HepG2 (cell line): ENCODE measurements at regions not wholly inside any gene's neighbourhood (a gene's known extent, or its start where the extent isn't known, plus 50 kb on each side); places are given as distances from the start of the nearest gene placed in this dataset.

Source experiments
- ATAC-seq: fragments of 200-7000 bp; cut with Tn5 transposase; 3 replicates; pipeline ENCODE4 v1.9.1; 2020; ENCODE audit warnings: mild to moderate bottlenecking, moderate library complexity
- BruUV-seq: library from RNA; stranded (reverse); fragments of 400-500 nt; replicated peaks from 2 replicates; lab custom pipeline; 2021; lab: Mats Ljungman, UMichigan
- CTCF ChIA-PET: fragments of 300-600 bp; formaldehyde crosslinking; extraction: SDS; loops from one replicate; lab custom pipeline; 2021; ENCODE audit warnings: low total read pairs, inconsistent platforms, low intra/inter-chr PET ratio; lab: Yijun Ruan, JAX
- POLR2A ChIA-PET: fragments of 350-600 bp; sonication (Branson Sonifier 250); formaldehyde crosslinking; loops from one replicate; lab custom pipeline; 2020; ENCODE audit warnings: antibody characterized with exemption, inconsistent platforms; lab: Yijun Ruan, JAX
- DNase-seq: peaks from one replicate; pipeline ENCODE4 v3.0.0-alpha.2; 2015; ENCODE audit warnings: low spot score
- FAIRE-seq: peaks from 3 replicates; lab custom pipeline; 2011; peaks lifted over from hg19 to GRCh38; lab: Jason Lieb, UNC
- H2AFZ ChIP-seq: one replicate; pipeline ENCODE4 v1.6.1; 2011; ENCODE audit warnings: low read length, inconsistent platforms
- H3K27ac ChIP-seq: fragments of 300-600 bp; 3 replicates; pipeline ENCODE4 v1.8.0; 2011; ENCODE audit warnings: mixed run types, mild to moderate bottlenecking, mixed read lengths, low read length, inconsistent platforms; ENCODE audit not compliant: insufficient read depth; ENCODE audit errors: extremely low read length
- H3K27me3 ChIP-seq, 2 experiments: fragments of 200-600 bp in 1 of 2; 2 replicates in 1 of 2; 3 replicates in 1 of 2; pipeline versions ENCODE4 v1.6.0 to v1.8.0; 2011; ENCODE audit warnings: low read length in 2 of 2, mild to moderate bottlenecking in 2 of 2, moderate library complexity in 2 of 2, inconsistent platforms in 1 of 2; ENCODE audit not compliant: insufficient read depth in 2 of 2, control insufficient read depth in 1 of 2
- H3K36me3 ChIP-seq, 2 experiments: fragments of 200-600 bp in 1 of 2; replicated peaks in 1 of 2; 2 replicates in 1 of 2; 3 replicates in 1 of 2; pipeline versions ENCODE4 v1.5.1 to v1.8.0; 2011; ENCODE audit warnings: low read length in 2 of 2, inconsistent platforms in 1 of 2; ENCODE audit not compliant: insufficient read depth in 2 of 2, control insufficient read depth in 1 of 2
- H3K4me1 ChIP-seq: 2 replicates; pipeline ENCODE4 v1.5.1; 2012; ENCODE audit warnings: low read length, inconsistent platforms; ENCODE audit not compliant: insufficient read depth
- H3K4me2 ChIP-seq: 2 replicates; pipeline ENCODE4 v1.6.0; 2011; ENCODE audit warnings: low read depth, low read length, inconsistent platforms
- H3K4me3 ChIP-seq, 3 experiments: fragments of 200-600 bp in 1 of 3; sonication (generic), shearing (Covaris generic) in 1 of 3; replicated peaks in 1 of 3; 2 replicates each; pipeline ENCODE4 v1.5.1; 2011 to 2016; ENCODE audit warnings: low read length in 3 of 3, inconsistent platforms in 2 of 3, low read depth in 2 of 3, mild to moderate bottlenecking in 2 of 3, control low read depth in 1 of 3, mixed read lengths in 1 of 3; ENCODE audit not compliant: insufficient read depth in 1 of 3
- H3K79me2 ChIP-seq: one replicate; pipeline ENCODE4 v1.6.1; 2011; ENCODE audit warnings: low read length, inconsistent platforms; ENCODE audit not compliant: insufficient read depth
- H3K9ac ChIP-seq: 2 replicates; pipeline ENCODE4 v1.6.0; 2011; ENCODE audit warnings: mild to moderate bottlenecking, low read depth, low read length, inconsistent platforms; ENCODE audit not compliant: insufficient read depth
- H3K9me3 ChIP-seq: 2 replicates; pipeline ENCODE4 v1.5.1; 2012; ENCODE audit warnings: mild to moderate bottlenecking, low read length
- H4K20me1 ChIP-seq: 2 replicates; pipeline ENCODE4 v1.6.0; 2011; ENCODE audit warnings: inconsistent platforms, mild to moderate bottlenecking, low read length, moderate library complexity; ENCODE audit not compliant: insufficient read depth
- ATF7 ChIP-seq, 2 experiments: fragments of 450-650 bp in 1 of 2; sonication (generic) in 1 of 2; formaldehyde crosslinking in 1 of 2; IDR thresholded peaks; 2 replicates each; pipeline versions ENCODE4 v1.4.0 to v1.6.1; 2016 to 2020; ENCODE audit warnings: antibody characterized with exemption in 1 of 2, mild to moderate bottlenecking in 1 of 2, missing genetic modification reagents in 1 of 2
- ESRRA ChIP-seq: sonication (generic); formaldehyde crosslinking; IDR thresholded peaks from 2 replicates; pipeline ENCODE4 v1.5.1; 2020; ENCODE audit warnings: mild to moderate bottlenecking, low read depth, missing genetic modification reagents
- GTF3A ChIP-seq: sonication (generic); formaldehyde crosslinking; conservative IDR thresholded peaks from 2 replicates; pipeline ENCODE4 v1.4.0; 2020; ENCODE audit warnings: mild to moderate bottlenecking, missing genetic modification reagents
- HNRNPL ChIP-seq: fragments of 200-400 bp; formaldehyde crosslinking; IDR thresholded peaks from 2 replicates; pipeline ENCODE4 v1.6.1; 2017; ENCODE audit warnings: mild to moderate bottlenecking, low read depth, low read length
- KDM4B ChIP-seq: sonication (generic); formaldehyde crosslinking; IDR thresholded peaks from 2 replicates; pipeline ENCODE4 v1.4.0; 2020; ENCODE audit warnings: missing genetic modification reagents
- MAFG ChIP-seq: sonication (generic); formaldehyde crosslinking; IDR thresholded peaks from 2 replicates; pipeline ENCODE4 v1.5.1; 2020; ENCODE audit warnings: mild to moderate bottlenecking, missing genetic modification reagents
- MXD4 ChIP-seq: IDR thresholded peaks from 2 replicates; pipeline ENCODE4 v1.6.1; 2016; ENCODE audit warnings: mild to moderate bottlenecking, missing biosample characterization, missing genetic modification reagents
- NCOA1 ChIP-seq: sonication (generic); formaldehyde crosslinking; IDR thresholded peaks from 2 replicates; pipeline ENCODE4 v1.9.0; 2021; ENCODE audit warnings: missing genetic modification reagents
- SYNCRIP ChIP-seq: fragments of 200-400 bp; formaldehyde crosslinking; IDR thresholded peaks from 2 replicates; pipeline ENCODE4 v1.6.1; 2018; ENCODE audit warnings: mild to moderate bottlenecking, low read depth, low read length; ENCODE audit not compliant: insufficient read depth
- ZFP62 ChIP-seq: sonication (generic); formaldehyde crosslinking; IDR thresholded peaks from 2 replicates; pipeline ENCODE4 v1.4.0; 2020; ENCODE audit warnings: missing genetic modification reagents
- ZFX ChIP-seq: sonication (generic); formaldehyde crosslinking; IDR thresholded peaks from 2 replicates; pipeline ENCODE4 v1.4.0; 2020; ENCODE audit warnings: mild to moderate bottlenecking, low read depth, missing genetic modification reagents, moderate library complexity
- ZNF12 ChIP-seq: sonication (generic); formaldehyde crosslinking; IDR thresholded peaks from 2 replicates; pipeline ENCODE4 v1.5.0; 2020; ENCODE audit warnings: missing genetic modification reagents
- ZNF331 ChIP-seq: sonication (generic); formaldehyde crosslinking; IDR thresholded peaks from 2 replicates; pipeline ENCODE4 v1.4.0; 2020; ENCODE audit warnings: missing genetic modification reagents
- ZNF678 ChIP-seq: sonication (generic); formaldehyde crosslinking; IDR thresholded peaks from 2 replicates; pipeline ENCODE4 v1.4.0; 2020; ENCODE audit warnings: mild to moderate bottlenecking, missing genetic modification reagents
- ZNF781 ChIP-seq: sonication (generic); formaldehyde crosslinking; IDR thresholded peaks from 2 replicates; pipeline ENCODE4 v1.5.1; 2020; ENCODE audit warnings: borderline replicate concordance, mild to moderate bottlenecking, missing genetic modification reagents; ENCODE audit errors: not compliant biosample characterization
- ZSCAN31 ChIP-seq: sonication (generic); formaldehyde crosslinking; IDR thresholded peaks from 2 replicates; pipeline ENCODE4 v1.5.0; 2020; ENCODE audit warnings: low read depth, mild to moderate bottlenecking, missing genetic modification reagents
- WGBS: methylation state at CpG from one replicate; pipeline ENCODE4 v1.1.6; 2017; ENCODE audit warnings: low lambda C conversion rate; 5-methylcytosine and 5-hydroxymethylcytosine counted together
- in situ Hi-C: cut with HindIII; loops from 2 replicates; pipeline ENCODE4 v1.10.0; 2017; ENCODE audit warnings: low pct_unique_long_range_greater_than_20kb; ENCODE audit not compliant: extremely low pct_ligation_motif_present
- intact Hi-C: fragments of 100-400 bp; cut with micrococcal nuclease; formaldehyde crosslinking; loops from one replicate; pipeline ENCODE4 v1.10.0; 2022; ENCODE audit not compliant: unreplicated experiment
- TF ChIP-seq, protein P1 (sequence below): sonication (generic); formaldehyde crosslinking; IDR thresholded peaks from 2 replicates; pipeline ENCODE4 v1.4.0; 2020; ENCODE audit warnings: mild to moderate bottlenecking, missing genetic modification reagents, borderline replicate concordance

- in situ Hi-C loops = no loop called here
- no TSS peak for BruUV-seq
- H3K4me1 ChIP-seq = peaks cover 21% of the 10 kb centered on the region
- no peak for DNase-seq
- POLR2A ChIA-PET = no interaction called here
- WGBS = 74% methylated on average over 5 of the region's 5 CpGs
- ATAC-seq = no peak
- no peaks in the 10 kb centered on the region for H3K9me3 ChIP-seq
- H3K4me3 ChIP-seq = no peak overlapping the region
- no peak overlapping the region for H3K9ac ChIP-seq
- no peaks in the 10 kb centered on the region for H3K79me2 ChIP-seq
- 0 out of 2 replicates have a peak, but pooled peaks have one; percentile 19 for TF ChIP-seq ATF7 (IDR thresholded peaks at IDR 0.05)
- no peak for TF ChIP-seq ATF7 (CRISPR knock-in tag; IDR thresholded peaks at IDR 0.05)
- TF ChIP-seq ZSCAN31 (CRISPR knock-in tag) = no peak
- H3K27ac ChIP-seq = no peak overlapping the region
- no peak overlapping the region for H3K4me2 ChIP-seq
- no peaks in the 10 kb centered on the region for H3K36me3 ChIP-seq
- intact Hi-C loops = no loop called here
- H3K27me3 ChIP-seq = no peaks in the 10 kb centered on the region
- H4K20me1 ChIP-seq = no peaks in the 10 kb centered on the region
- no peak for FAIRE-seq
- H2AFZ ChIP-seq = no peak overlapping the region
- CTCF ChIA-PET = no interaction called here
Observed at GRCh38 chr4:123807187-123807586, 410.6 kb downstream of the SPRY1 start.

GRCh38 chr4:123807866-123808265 is 411.3 kb downstream of the SPRY1 start:
- FAIRE-seq = no peak
- Histone ChIP-seq H3K9ac (no peak overlapping the region), H3K4me1 (peaks cover 21% of the 10 kb centered on the region), H3K4me3 (no peak overlapping the region), H3K4me2 (no peak overlapping the region), H3K27ac (no peak overlapping the region), H2AFZ (no peak overlapping the region), H3K9me3 (no peaks in the 10 kb centered on the region), H3K79me2 (no peaks in the 10 kb centered on the region), H3K36me3 (no peaks in the 10 kb centered on the region), H3K27me3 (no peaks in the 10 kb centered on the region), H4K20me1 (no peaks in the 10 kb centered on the region)
- ATAC-seq = no peak
- ChIA-PET POLR2A (no interaction called here), CTCF (no interaction called here)
- intact Hi-C loops = no loop called here
- no TSS peak for BruUV-seq
- in situ Hi-C loops = no loop called here
- WGBS = 95% methylated on average over 1 of the region's 1 CpG
- DNase-seq = no peak
- no peak for TF ChIP-seq KDM4B
- no peak for TF ChIP-seq ESRRA
- no peak for TF ChIP-seq SYNCRIP
- no peak for TF ChIP-seq ZNF678 (CRISPR knock-in tag)
- no peak for TF ChIP-seq HNRNPL
- TF ChIP-seq GTF3A = no peak
- no peak for TF ChIP-seq ZNF12 (CRISPR knock-in tag)
- TF ChIP-seq NCOA1 (CRISPR knock-in tag) = no peak
- no peak for TF ChIP-seq ZNF781 (CRISPR knock-in tag)
- no peak for TF ChIP-seq ZNF331
- no peak for TF ChIP-seq MAFG
- no peak for TF ChIP-seq ZFP62 (CRISPR knock-in tag)
- TF ChIP-seq ZFX (CRISPR knock-in tag) = no peak
- TF ChIP-seq MXD4 (CRISPR knock-in tag) = no peak
- TF ChIP-seq, protein P1, sequence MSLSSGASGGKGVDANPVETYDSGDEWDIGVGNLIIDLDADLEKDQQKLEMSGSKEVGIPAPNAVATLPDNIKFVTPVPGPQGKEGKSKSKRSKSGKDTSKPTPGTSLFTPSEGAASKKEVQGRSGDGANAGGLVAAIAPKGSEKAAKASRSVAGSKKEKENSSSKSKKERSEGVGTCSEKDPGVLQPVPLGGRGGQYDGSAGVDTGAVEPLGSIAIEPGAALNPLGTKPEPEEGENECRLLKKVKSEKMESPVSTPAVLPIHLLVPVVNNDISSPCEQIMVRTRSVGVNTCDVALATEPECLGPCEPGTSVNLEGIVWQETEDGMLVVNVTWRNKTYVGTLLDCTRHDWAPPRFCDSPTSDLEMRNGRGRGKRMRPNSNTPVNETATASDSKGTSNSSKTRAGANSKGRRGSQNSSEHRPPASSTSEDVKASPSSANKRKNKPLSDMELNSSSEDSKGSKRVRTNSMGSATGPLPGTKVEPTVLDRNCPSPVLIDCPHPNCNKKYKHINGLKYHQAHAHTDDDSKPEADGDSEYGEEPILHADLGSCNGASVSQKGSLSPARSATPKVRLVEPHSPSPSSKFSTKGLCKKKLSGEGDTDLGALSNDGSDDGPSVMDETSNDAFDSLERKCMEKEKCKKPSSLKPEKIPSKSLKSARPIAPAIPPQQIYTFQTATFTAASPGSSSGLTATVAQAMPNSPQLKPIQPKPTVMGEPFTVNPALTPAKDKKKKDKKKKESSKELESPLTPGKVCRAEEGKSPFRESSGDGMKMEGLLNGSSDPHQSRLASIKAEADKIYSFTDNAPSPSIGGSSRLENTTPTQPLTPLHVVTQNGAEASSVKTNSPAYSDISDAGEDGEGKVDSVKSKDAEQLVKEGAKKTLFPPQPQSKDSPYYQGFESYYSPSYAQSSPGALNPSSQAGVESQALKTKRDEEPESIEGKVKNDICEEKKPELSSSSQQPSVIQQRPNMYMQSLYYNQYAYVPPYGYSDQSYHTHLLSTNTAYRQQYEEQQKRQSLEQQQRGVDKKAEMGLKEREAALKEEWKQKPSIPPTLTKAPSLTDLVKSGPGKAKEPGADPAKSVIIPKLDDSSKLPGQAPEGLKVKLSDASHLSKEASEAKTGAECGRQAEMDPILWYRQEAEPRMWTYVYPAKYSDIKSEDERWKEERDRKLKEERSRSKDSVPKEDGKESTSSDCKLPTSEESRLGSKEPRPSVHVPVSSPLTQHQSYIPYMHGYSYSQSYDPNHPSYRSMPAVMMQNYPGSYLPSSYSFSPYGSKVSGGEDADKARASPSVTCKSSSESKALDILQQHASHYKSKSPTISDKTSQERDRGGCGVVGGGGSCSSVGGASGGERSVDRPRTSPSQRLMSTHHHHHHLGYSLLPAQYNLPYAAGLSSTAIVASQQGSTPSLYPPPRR (CRISPR knock-in tag) = no peak
